ENCODE measurements at regions not wholly inside any gene's neighbourhood (a gene's known extent, or its start where the extent isn't known, plus 50 kb on each side); places are given as distances from the start of the nearest gene placed in this dataset.

DNA sequence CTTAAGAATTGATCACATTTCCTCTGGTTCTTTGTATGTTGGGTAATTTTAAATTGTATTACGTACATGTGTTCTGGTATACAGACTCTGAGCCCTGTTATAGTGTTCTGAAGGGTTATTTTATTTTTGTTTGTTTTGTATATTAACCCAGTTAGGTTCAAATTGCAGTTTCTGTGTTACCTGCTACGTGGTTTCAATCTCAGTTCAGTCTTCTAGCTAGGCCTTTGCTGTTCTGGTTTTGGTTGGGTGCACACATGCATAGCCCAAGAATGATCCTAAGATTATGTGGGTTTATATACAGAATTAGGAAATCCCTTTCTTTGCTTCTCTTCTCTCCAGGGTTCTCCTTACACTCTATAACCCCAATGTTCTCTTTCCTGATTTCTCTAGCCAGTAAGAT is 161.0 kb downstream of the PPP1R2C start:
- FAIRE-seq, result no peak

DNA sequence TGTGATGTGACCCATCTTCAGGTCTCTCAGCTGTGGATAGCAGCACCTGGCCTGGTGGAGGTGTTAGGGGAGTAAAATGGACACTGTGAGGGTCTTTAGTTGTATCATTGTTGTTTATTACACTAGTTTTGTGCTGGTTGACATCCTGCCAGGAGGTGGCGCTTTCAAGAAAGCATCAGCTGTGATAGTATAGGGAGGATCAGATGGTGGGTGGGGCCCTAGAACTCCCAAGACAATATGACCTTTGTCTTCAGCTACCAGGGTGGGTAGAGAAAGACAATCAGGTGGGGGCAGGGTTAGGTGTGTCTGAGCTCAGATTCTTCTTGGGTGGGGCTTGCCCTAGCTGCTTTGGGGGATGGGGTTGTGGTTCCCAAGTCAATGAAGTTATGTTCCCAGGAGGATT is 162.8 kb downstream of the PPP1R2C start:
- FAIRE-seq, result no peak

DNA sequence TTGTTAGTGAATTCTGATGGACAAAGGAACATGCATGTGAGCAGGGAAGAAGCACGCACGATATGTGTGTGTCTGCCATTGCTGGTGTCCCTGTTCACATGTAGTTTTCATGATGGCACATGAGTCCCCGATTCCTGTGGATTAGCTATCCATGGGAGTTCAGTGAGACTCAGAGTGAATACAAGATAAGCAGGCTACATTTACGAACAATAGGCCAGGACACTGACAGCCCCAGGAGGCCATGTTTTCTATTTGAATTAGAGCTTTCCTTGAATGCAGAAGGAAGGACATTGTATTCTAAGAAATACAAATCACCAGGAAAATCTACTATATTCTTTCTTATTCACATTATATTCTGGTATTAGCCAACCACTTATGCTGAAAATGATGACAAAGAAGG is 171.4 kb downstream of the PPP1R2C start:
- no peak for FAIRE-seq

DNA sequence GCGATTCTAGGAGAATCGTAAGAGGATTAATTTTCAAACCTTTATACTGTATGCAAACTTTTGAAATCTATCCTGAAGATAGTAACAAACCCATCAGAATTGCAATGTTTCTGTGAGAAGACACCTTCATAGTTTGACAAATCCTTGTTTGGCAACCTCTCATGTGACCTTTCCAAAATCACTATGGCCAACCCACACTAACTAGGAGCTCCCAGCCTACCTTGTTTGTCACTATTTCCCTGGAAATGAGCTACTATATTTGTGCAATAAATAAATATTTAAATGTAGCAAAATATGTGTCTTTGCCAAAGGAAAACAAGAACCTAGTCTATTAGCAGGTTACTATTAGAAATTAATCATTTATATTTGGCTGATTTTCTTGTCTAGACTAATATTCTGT is 173.7 kb downstream of the PPP1R2C start:
- no peak for FAIRE-seq

DNA sequence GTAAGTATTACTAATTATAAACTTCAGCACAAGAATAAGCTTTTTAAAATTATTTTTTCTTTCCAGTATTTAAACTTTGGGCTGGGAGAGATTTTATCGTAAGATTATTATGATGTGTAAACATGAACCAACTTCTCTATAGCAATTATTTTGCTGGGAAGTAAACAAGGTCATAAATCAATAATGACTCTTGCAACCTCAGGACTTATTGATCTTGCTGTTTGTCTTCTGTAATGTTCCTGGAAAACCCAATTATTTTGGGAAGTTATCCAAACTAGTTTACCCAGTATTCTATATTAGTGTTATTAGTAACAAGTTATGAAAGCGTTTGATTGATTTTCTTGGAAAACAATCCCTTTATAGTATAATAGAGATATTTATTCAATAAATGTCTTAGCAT is 174.9 kb downstream of the PPP1R2C start:
- no peak for FAIRE-seq

DNA sequence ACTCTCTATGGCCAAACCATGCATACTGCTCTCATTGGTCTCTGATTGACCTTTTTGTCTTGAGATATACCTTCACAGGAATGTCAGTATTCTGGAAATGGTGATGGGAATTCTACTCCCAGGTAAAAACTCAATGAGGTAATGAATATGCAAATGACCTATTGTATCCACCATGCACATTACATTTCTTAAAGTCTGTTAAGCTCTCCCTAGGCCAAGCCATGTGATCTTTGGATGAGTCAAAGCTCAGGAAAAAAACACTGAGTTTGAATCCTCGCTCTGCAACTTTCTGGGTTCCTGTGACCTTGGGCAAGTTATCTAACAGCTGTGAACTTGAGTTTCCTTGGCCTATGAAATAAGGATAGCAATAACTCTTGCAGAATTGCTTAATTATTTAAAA is 175.4 kb downstream of the PPP1R2C start:
- FAIRE-seq, result no peak

DNA sequence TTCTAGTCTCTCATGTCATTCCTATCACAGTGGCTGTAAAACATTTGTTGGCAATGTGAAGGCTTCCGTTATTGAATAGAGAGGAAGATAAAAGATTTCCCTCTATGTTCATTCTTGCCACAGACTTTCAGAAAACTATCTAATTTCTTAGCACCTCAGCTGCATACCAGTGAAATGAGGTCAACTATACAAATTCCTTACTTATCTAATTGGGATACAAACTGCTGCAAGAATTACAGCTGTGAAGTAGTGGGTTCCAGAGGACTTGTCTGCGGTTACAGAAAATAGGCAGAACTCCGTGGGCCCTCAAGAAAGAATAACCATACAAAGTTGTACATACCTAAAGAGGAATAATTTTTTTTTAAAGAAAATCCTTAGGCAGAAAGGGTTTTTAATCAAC is 175.8 kb downstream of the PPP1R2C start:
- FAIRE-seq, result no peak

DNA sequence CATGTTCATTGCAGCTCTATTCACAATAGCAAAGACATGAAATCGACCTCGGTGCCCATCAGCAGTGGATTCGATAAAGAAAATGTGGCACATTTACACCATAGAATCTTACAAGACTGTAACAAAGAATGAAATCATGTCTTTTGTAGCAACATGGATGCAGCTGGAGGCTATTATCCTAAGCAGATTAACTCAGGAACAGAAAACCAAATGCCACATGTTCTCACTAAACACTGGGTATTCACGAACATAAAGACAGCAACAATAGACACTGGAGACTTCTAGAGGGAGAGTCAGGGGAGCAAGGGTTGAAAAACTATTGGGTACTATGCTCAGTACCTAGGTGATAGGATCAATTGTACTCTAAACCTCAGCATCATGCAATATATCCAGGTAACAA is 180.5 kb downstream of the PPP1R2C start:
- FAIRE-seq, result no peak

DNA sequence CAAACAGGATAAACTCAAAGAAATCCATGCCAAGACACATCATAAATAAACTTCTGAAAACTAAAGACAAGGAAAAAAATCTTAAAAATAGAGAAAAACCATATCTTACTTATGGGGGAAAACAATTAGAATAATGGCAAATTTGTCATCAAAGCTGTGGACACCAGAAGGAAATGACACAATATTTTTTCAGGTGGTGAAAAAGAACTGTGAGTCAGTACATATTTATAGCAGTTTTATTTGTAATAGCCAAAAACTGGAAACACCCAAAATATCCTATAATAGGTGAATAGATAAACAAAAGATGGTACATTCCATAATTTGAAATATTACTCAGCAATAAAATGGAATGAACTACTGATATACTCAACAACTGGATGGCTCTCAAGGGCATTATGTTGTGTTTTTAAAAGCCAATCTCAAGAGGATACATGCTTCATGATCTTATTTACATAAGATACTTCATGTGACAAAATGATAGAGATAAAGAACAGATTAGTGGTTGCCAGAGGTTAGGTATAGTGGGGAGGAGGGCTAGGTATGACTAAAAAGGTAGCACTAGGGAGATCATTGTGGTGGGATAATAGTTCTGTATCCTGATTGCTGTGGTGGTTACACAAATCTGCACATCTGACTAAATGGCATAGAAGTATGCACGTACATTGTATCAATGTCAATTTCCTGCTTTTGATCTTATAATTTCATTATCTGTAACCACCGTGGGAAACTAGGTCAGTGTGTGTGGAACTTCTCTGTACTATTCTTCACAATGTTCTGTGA is 191.9 kb downstream of the PPP1R2C start:
- no peak for FAIRE-seq

DNA sequence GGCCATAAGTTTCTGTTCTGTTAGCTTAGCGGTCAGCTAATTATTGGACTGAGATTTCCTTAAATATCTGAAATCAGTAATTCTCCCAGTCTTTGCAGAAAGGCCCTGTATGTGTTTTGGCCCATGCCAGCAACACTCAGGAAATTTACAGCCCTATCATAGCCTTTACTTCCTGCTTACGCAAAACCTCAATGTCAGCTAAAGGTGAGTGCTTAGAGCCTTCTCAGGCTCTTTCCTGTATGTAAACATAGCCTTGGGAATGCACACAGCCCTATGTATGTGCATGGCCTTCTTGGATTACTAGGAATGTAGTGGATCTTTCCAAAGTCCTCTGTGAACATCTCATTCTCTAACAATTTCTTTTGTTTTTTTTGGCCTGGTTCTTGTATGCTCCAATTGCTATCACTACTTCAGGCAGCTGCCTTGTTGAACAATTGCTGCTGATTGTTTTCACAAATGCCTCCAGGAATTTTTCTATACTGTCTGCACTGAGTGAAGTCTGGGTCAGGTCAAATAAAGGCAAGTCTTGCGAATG is 200.0 kb downstream of the PPP1R2C start:
- FAIRE-seq, result no peak

DNA sequence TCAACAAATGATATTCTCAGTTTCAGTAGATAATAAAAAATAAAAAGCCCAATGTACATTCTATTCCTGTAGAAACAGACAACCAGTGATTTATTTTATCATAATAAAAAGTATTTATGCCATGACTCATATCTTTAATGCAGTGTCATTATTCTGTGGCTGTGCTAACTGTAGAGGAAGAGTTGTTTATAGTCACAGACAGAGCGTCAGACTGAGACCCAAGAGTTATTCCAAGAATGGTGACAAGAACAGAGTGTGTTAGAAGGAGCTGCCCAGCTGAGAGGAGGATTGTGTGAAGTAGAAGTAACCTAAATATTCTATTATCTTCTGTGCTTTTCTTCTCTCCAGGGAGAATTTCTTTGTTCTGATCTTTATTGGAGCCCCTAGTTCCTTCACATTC is 210.7 kb downstream of the PPP1R2C start:
- FAIRE-seq, result no peak

DNA sequence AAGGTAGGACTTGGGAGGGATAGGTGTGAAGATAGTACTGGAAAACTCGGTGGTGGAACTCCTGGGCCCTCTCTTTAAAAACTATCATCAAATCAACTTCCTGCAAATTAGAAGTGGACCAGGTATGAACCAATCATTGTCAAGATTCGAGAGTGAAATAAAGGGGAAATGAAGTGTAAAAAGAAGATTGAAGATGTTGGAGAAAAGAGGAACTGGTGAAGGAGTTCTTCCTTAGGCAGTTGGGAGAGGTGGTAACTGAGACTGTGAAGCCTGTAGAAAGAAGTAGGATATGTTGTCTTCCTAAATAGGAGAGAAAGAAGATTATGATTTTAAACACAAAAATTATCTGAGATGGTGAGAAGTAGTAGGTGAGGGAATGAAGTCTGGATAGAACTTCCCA is 212.2 kb downstream of the PPP1R2C start:
- FAIRE-seq, result no peak

DNA sequence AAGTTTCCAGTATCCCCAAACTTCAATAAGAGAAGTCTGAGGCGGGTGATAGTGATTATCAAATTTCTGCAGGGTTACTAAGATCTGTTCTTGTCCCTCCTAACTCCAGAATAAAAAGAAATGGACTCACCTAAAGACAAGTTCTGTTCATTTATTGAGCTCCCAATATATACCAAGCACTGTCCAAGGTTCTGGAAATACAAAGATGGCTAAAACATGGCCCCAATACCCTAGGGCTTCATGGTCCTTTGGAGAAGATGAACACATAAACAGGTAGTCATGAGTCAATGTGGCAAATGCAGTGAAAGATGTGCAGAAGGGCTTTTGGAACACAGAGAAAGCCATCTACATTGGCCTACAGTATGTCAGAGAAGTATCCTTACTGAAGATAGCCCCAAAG is 231.2 kb downstream of the PPP1R2C start:
- no peak for FAIRE-seq

DNA sequence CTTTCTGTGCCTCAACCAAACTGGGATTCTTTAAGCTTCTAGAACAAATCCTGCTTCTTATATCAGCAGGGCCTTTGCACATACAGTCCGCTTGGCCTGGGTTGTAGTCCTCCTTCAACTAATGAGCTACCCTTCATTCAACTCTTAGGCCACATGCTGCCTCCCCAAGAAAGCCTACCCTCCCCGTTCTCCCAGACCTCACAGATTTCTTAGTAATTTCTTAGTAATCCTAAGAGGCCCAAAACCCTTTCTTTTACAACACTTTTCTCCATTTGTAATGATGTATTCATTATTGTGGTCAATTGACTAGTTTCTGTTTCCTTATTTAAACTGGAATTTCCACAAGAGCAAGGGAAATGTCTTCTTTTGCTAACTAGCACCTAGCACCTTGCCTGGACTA is 233.1 kb downstream of the PPP1R2C start:
- no peak for FAIRE-seq

DNA sequence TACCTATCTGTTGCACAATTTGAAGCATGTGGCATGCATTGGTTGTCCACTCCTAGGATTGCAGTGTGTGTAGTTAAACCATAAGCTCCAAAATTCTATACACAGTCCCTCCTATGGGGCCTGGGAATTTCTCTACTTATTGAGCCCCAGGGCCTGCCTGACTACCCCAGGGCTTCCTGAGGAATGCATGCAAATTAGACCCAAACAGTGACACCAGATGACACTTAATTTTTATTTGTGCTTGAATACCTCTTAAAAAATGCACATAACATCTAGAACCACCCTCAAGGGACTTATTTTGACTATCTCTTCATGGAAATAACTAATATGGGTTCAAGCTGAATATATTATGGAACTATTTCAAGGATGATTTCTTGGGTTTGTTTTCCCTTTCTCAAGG is 236.4 kb downstream of the PPP1R2C start:
- FAIRE-seq, result no peak

DNA sequence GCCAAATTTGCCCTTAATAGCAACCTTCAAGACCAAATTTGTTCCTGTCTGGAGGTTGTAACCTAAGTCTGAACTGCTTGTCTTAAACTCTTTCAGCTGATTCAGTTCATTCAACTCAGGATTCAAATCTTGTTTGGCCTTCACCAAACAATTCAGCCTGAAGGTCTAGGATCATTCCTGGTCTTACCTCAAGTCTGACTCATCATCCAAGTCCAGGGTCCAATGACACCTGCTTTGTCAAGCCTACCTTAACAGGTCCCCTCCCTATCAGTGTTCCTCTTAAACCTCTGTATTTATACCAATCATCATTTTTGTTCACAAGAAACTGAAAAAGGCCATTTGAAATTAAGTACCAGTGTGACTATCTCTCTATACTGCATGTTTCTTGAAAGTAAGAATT is 237.8 kb downstream of the PPP1R2C start:
- FAIRE-seq, result no peak

DNA sequence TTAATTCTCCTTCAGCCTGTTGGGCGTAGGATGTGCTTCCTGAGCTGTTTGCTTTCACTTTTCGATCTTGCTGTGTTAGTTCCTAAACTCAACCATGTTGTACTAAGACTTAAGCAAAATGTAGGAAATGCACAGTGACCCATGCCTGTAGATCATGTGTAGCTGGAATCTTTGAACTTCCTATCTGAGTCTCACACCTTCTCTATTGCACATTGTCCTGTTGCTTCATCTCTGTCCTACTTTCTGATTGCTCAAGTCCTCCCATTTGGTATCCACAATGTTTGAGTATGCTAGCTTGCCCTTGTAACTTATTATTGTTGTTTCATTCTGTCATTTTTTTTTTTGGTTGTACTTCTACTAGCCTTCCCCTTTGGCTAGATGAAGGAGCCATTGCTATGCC is 239.6 kb downstream of the PPP1R2C start:
- no peak for FAIRE-seq

DNA sequence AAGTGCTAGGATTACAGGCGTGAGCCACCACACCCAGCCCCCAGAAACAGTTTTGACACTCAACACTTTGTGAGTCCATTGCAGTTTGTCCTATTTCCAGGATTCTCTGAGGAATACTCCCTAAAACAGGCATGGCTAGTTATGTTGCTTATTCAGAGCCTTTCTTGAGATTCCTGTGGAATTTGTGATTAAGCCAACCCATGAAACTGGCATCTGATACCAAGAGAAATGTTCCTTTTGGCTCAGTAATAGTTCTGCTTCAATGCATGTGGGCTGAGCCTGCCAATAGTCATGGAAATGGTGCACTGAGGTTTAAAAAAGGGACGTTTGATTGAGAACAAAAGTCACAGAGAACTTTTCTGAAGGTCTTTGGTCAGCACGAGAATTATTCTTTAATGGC is 241.7 kb downstream of the PPP1R2C start:
- no peak for FAIRE-seq

DNA sequence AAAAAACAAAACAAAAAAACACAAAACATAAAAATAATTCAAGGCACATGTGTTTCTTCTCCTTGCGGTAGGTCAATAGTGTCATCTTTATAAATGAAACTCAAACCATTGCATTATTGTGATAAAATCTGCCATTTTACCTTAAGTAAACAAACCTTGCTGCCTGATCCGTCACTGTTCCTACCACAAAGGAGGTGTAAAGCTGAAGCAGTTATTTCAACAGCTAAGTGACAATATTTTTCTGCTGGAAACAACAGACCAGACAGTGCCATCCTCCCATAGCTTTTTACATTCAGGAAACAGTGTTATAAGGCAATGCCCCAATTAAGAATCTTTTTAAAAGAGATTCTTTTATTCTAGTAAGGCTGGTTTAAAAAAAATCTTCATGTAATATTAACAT is 242.7 kb downstream of the PPP1R2C start:
- no peak for FAIRE-seq

DNA sequence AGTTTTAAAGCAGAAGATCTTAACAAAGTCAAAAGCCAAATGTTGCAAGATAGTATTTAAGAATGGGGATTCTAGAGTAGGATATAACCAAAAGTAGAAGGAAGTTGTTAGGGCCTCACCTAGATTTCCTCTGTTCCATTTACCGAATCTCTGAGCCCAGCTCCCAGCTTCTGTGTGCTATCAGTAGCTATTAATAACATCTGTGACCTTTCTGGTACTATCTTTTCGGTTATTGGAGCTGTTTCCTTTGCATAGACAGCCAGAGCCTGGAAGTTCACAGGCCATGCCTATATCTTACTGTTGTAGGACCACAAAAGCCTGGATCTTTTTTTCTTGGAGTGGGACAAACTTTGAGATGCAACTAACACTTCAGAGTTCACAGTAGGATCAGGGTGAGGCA is 244.2 kb downstream of the PPP1R2C start:
- no peak for FAIRE-seq

DNA sequence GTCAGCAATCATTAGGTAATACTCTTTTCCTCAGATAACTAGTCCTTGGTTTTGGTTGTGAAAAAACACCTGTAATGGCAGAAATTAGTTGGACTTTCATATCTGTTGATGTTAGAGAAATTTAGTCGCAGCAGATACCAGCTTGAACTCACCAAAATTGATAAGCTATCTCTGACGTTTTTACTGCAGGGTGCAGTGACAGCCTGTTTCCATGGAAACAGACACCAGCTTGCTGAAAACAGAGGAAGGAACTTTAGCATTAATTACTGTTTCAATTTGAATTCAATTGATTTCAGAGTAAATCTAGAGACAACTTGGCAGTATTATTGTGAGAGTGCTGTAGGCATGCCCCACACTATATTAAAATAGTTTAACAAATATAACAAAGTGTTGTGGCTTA is 246.5 kb downstream of the PPP1R2C start:
- FAIRE-seq, result no peak

DNA sequence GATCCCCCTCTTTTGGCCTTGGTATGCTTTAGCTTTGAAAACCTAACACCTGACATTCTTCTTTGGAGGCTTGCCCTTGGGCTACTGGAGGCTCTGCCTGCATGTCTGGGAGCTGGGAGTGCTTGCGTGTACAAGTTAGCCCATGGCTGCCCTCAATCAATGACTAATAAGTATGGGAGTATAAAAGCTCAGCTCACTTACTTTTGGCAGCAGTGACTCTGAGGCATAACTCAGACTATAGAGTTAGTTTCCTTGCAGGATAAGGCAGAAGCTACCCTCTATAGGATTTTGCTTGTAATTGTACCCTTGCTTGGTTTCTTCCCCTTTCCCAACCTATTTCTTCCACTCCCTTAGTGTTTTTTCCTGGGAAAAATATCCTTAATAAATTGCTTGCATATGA is 247.9 kb downstream of the PPP1R2C start:
- FAIRE-seq, result no peak

DNA sequence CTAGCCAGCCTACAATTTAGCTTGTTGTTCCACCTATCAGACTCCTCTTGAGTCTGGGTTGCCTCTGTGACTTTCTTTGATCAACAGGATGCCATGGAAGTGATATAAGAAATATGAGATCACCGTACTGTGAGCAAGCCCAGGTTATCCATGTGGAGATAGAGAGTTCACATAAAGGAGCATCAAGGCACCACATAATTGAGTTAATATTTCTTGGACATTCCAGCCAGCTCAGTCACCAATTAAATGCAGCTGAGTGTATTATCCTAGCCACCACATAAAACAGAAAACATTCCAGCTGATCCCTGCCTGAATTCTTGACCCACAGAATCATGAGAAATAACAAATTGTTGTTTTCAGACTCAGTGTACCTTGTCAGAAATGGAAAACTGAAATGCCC is 253.6 kb downstream of the PPP1R2C start:
- no peak for FAIRE-seq

DNA sequence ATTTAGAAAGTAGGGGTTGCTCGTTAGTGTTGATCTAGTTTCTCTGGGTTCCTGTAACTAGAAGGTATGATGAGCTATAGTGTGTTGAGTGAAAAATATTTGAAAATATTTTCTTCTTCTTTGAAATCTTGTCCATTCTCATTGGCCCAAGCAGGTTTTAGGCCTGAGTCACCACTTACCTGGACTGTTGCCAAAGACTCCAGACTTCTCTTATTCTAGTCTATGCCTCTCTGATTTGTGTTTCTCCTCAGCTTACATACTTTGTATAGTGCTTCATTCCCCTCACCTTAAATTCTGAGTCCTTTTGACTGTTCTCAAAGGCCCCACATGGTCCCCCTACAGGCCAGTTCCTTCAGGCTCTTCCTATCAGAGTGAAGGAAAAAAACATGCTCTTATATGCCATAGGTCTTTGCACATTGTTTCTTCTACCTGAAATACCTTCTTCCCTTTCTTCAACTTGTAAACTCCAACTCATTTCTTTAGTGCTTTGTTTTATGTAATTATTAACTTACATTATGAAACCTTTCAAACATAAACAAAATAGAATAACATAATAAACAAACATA is 258.2 kb downstream of the PPP1R2C start:
- no peak for FAIRE-seq

DNA sequence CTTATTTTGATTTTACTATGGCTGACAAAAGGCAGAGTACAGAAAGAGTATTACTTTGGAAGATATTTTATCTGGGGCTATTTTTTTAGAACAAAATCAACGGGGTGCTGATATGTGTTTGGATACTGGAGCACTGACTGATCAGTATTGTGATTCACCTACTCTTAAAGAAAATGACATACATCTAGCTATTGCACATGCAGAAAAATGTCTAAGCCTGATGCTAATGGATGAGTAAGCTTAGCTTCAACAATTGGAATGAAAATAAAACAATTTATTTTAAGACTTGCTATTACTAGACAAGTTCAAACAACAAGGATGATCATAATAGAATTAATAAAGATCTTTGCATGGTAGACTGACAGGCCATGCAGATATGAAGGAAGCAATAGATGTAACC is 262.0 kb downstream of the PPP1R2C start:
- FAIRE-seq, result no peak
